ENCODE measurements at regions not wholly inside any gene's neighbourhood (a gene's known extent, or its start where the extent isn't known, plus 50 kb on each side); places are given as distances from the start of the nearest gene placed in this dataset.
A peak's percentile ranks its signal among the peaks of the same experiment; 100 is the strongest.

GRCh38 chr5:106959387-106959786 is 711.4 kb downstream of the EFNA5 start:
- Mint-ChIP-seq H3K36me3 (ENCODE audit: low read depth) (no peaks in the 10 kb centered on the region), H3K4me1 (peaks cover 3% of the 10 kb centered on the region), H3K27ac (no peak overlapping the region), H3K27me3 (ENCODE audit: insufficient read depth) (no peaks in the 10 kb centered on the region), H3K4me3 (no peak overlapping the region), H3K9me3 (no peaks in the 10 kb centered on the region)
- Histone ChIP-seq H3K9ac (ENCODE audit: extremely low read depth, low read length, poor library complexity, severe bottlenecking) (no peak overlapping the region), H3K27ac (ENCODE audit: low read depth, low read length) (peak overlapping the region; percentile 0), H3K27me3 (ENCODE audit: control insufficient read depth, insufficient read depth, low read length, poor library complexity, severe bottlenecking) (no peaks in the 10 kb centered on the region), H3K36me3 (ENCODE audit: control insufficient read depth, insufficient read depth, low read length) (no peaks in the 10 kb centered on the region), H3K4me3 (ENCODE audit: low read length) (no peak overlapping the region), H3K9me3 (ENCODE audit: control insufficient read depth, low read length) (no peaks in the 10 kb centered on the region), H3K4me1 (ENCODE audit: control insufficient read depth, insufficient read depth, low read length) (no peaks in the 10 kb centered on the region)
- TF ChIP-seq CTCF (conservative IDR thresholded peaks at IDR 0.05), result no peak
- DNase-seq, result no peak
- WGBS, 2 experiments (ENCODE audit: insufficient coverage in 1 of 2, insufficient read length in 1 of 2), result 63 to 80% methylated on average over 1 to 2 of the region's 2 CpGs

- Histone ChIP-seq H3K9me3 (ENCODE audit: control insufficient read depth, low read length) (no peaks in the 10 kb centered on the region), H3K4me1 (ENCODE audit: control insufficient read depth, insufficient read depth, low read length) (no peaks in the 10 kb centered on the region), H3K27ac (ENCODE audit: low read depth, low read length) (no peak overlapping the region), H3K4me3 (ENCODE audit: low read length) (no peak overlapping the region), H3K36me3 (ENCODE audit: control insufficient read depth, insufficient read depth, low read length) (no peaks in the 10 kb centered on the region), H3K27me3 (ENCODE audit: control insufficient read depth, insufficient read depth, low read length, poor library complexity, severe bottlenecking) (no peaks in the 10 kb centered on the region), H3K9ac (ENCODE audit: extremely low read depth, low read length, poor library complexity, severe bottlenecking) (no peak overlapping the region)
- Mint-ChIP-seq H3K27me3 (ENCODE audit: insufficient read depth) (no peaks in the 10 kb centered on the region), H3K27ac (no peak overlapping the region), H3K9me3 (no peaks in the 10 kb centered on the region), H3K4me1 (no peaks in the 10 kb centered on the region), H3K4me3 (no peak overlapping the region), H3K36me3 (ENCODE audit: low read depth) (no peaks in the 10 kb centered on the region)
- WGBS, 2 experiments (ENCODE audit: insufficient coverage in 1 of 2, insufficient read length in 1 of 2), result 86 to 95% methylated on average over 2 to 3 of the region's 3 CpGs
- no peak for TF ChIP-seq CTCF (conservative IDR thresholded peaks at IDR 0.05)
- DNase-seq, result no peak
Measured at GRCh38 chr5:106957336-106957735, 713.4 kb downstream of the EFNA5 start.

- no peaks in the 10 kb centered on the region for H3K36me3 ChIP-seq (ENCODE audit: control insufficient read depth, insufficient read depth, low read length)
- no peaks in the 10 kb centered on the region for H3K4me1 Mint-ChIP-seq
- H3K4me1 ChIP-seq (ENCODE audit: control insufficient read depth, insufficient read depth, low read length), result no peaks in the 10 kb centered on the region
- H3K4me3 Mint-ChIP-seq, result no peak overlapping the region
- no peak for TF ChIP-seq CTCF (conservative IDR thresholded peaks at IDR 0.05)
- H3K27me3 ChIP-seq (ENCODE audit: control insufficient read depth, insufficient read depth, low read length, poor library complexity, severe bottlenecking), result no peaks in the 10 kb centered on the region
- no peak overlapping the region for H3K27ac Mint-ChIP-seq
- no peaks in the 10 kb centered on the region for H3K27me3 Mint-ChIP-seq (ENCODE audit: insufficient read depth)
- DNase-seq, result no peak
- H3K9ac ChIP-seq (ENCODE audit: extremely low read depth, low read length, poor library complexity, severe bottlenecking), result no peak overlapping the region
- no peaks in the 10 kb centered on the region for H3K9me3 ChIP-seq (ENCODE audit: control insufficient read depth, low read length)
- H3K36me3 Mint-ChIP-seq (ENCODE audit: low read depth), result no peaks in the 10 kb centered on the region
- H3K9me3 Mint-ChIP-seq, result no peaks in the 10 kb centered on the region
- WGBS, 2 experiments (ENCODE audit: insufficient coverage in 1 of 2, insufficient read length in 1 of 2), result 56% methylated on average over 1 of the region's 1 CpG; no CpG with 5 or more reads in 1 of the 2 experiments
- H3K4me3 ChIP-seq (ENCODE audit: low read length), result no peak overlapping the region
- H3K27ac ChIP-seq (ENCODE audit: low read depth, low read length), result no peak overlapping the region
Measured at GRCh38 chr5:106956886-106957285, 713.9 kb downstream of the EFNA5 start.

All from endodermal cell (in vitro differentiated cells).